ENCODE measurements at regions not wholly inside any gene's neighbourhood (a gene's known extent, or its start where the extent isn't known, plus 50 kb on each side); places are given as distances from the start of the nearest gene placed in this dataset.
"Not testable (repeated sequence)": the region's sequence is repeated elsewhere in the genome, so short reads cannot be mapped to it uniquely, and the experiment has no call there.

GRCh38 chr2:234898534-234899053 is 53.2 kb upstream of the SH3BP4 start:
- no peak for DNase-seq (ENCODE audit: low read depth in 2 of 2)

- not testable (repeated sequence) for DNase-seq (ENCODE audit: low read depth in 2 of 2)
Observed at GRCh38 chr2:234888442-234888841, 63.4 kb upstream of the SH3BP4 start.

GRCh38 chr2:234887195-234887594 is 64.6 kb upstream of the SH3BP4 start:
- no peak for DNase-seq (ENCODE audit: low read depth in 2 of 2)

GRCh38 chr2:234885886-234886285 is 65.9 kb upstream of the SH3BP4 start:
- no peak for DNase-seq (ENCODE audit: low read depth in 2 of 2)

GRCh38 chr2:234885118-234885517 is 66.7 kb upstream of the SH3BP4 start:
- DNase-seq (ENCODE audit: low read depth in 2 of 2): no peak

GRCh38 chr2:234884591-234884990 is 67.2 kb upstream of the SH3BP4 start:
- DNase-seq (ENCODE audit: low read depth in 2 of 2): no peak

- peak; percentile 78 to 91 for DNase-seq (ENCODE audit: low read depth in 2 of 2)
Observed at GRCh38 chr2:234881413-234882241, 70.2 kb upstream of the SH3BP4 start.

GRCh38 chr2:234880551-234881211 is 71.1 kb upstream of the SH3BP4 start:
- peak in 1 of 2 donors; percentile 91 for DNase-seq (ENCODE audit: low read depth in 2 of 2)

GRCh38 chr2:234879671-234880455 is 72.0 kb upstream of the SH3BP4 start:
- DNase-seq (ENCODE audit: low read depth in 2 of 2): peak in 1 of 2 donors; percentile 85

- not testable (repeated sequence) for DNase-seq (ENCODE audit: low read depth in 2 of 2)
Observed at GRCh38 chr2:234876621-234877020, 75.2 kb upstream of the SH3BP4 start.

- no peak for DNase-seq (ENCODE audit: low read depth in 2 of 2)
Observed at GRCh38 chr2:234874347-234875046, 77.3 kb upstream of the SH3BP4 start.

GRCh38 chr2:234873828-234874173 is 78.0 kb upstream of the SH3BP4 start:
- peak; percentile 21 to 74 for DNase-seq (ENCODE audit: low read depth in 2 of 2)

- DNase-seq (ENCODE audit: low read depth in 2 of 2): no peak
Observed at GRCh38 chr2:234873103-234873827, 78.6 kb upstream of the SH3BP4 start.

GRCh38 chr2:234869969-234870368 is 81.8 kb upstream of the SH3BP4 start:
- DNase-seq (ENCODE audit: low read depth in 2 of 2): no peak

- no peak for DNase-seq (ENCODE audit: low read depth in 2 of 2)
Observed at GRCh38 chr2:234869164-234869563, 82.7 kb upstream of the SH3BP4 start.

GRCh38 chr2:234867882-234868285 is 83.9 kb upstream of the SH3BP4 start:
- DNase-seq (ENCODE audit: low read depth in 2 of 2): no peak

- no peak for DNase-seq (ENCODE audit: low read depth in 2 of 2)
Observed at GRCh38 chr2:234865586-234865985, 86.2 kb upstream of the SH3BP4 start.

- DNase-seq (ENCODE audit: low read depth in 2 of 2): no peak
Observed at GRCh38 chr2:234865040-234865439, 86.8 kb upstream of the SH3BP4 start.

GRCh38 chr2:234864506-234864905 is 87.3 kb upstream of the SH3BP4 start:
- DNase-seq (ENCODE audit: low read depth in 2 of 2): no peak

- DNase-seq (ENCODE audit: low read depth in 2 of 2): peak in 1 of 2 donors; percentile 82
Observed at GRCh38 chr2:234863043-234863934, 88.5 kb upstream of the SH3BP4 start.

Measured in lung microvascular endothelial cell (primary cell).